Tibial nerve (tissue), 4 donors: ENCODE measurements at regions not wholly inside any gene's neighbourhood (a gene's known extent, or its start where the extent isn't known, plus 50 kb on each side); places are given as distances from the start of the nearest gene placed in this dataset.

Source experiments
- DNase-seq, 2 donors: peaks; one replicate each; pipeline ENCODE4 v3.0.0-alpha.2; 2019; ENCODE audit warnings: low spot score in 2 of 2
- H3K27ac ChIP-seq, 4 donors: fragments of 200-600 bp; sonication (generic) in 3 of 4; one replicate each; pipeline ENCODE4 v1.5.1; 2017 to 2019; ENCODE audit warnings: mild to moderate bottlenecking in 1 of 4
- H3K27me3 ChIP-seq, 2 donors: fragments of 200-600 bp; sonication (generic) in 1 of 2; one replicate each; pipeline versions ENCODE4 v1.5.1 to v1.6.0; 2017 to 2019
- H3K36me3 ChIP-seq, 3 donors: fragments of 200-600 bp; sonication (generic); one replicate each; pipeline ENCODE4 v1.5.1; 2018 to 2019
- H3K4me1 ChIP-seq, 4 donors: fragments of 200-600 bp; sonication (generic) in 3 of 4; one replicate each; pipeline ENCODE4 v1.5.1; 2017 to 2019
- H3K4me3 ChIP-seq, 4 donors: fragments of 200-600 bp; sonication (generic) in 3 of 4; one replicate each; pipeline ENCODE4 v1.5.1; 2017 to 2019; ENCODE audit warnings: mild to moderate bottlenecking in 1 of 4, moderate library complexity in 1 of 4
- H3K9me3 ChIP-seq, 4 donors: fragments of 200-600 bp; sonication (generic) in 3 of 4; one replicate each; pipeline ENCODE4 v1.5.1; 2017 to 2019
- EP300 ChIP-seq, 2 donors: sonication (generic); formaldehyde crosslinking; IDR thresholded peaks; one replicate each; pipeline ENCODE4 v1.6.1; 2017; ENCODE audit warnings: antibody characterized with exemption in 2 of 2, mild to moderate bottlenecking in 1 of 2
- POLR2A ChIP-seq, 2 donors: fragments of 450-650 bp; IDR thresholded peaks; one replicate each; pipeline ENCODE4 v1.6.1; 2017; ENCODE audit warnings: antibody characterized with exemption in 2 of 2, mild to moderate bottlenecking in 2 of 2, moderate library complexity in 2 of 2
- WGBS, 2 donors: methylation state at CpG; one replicate each; pipeline ENCODE4 v1.1.5; 2018; 5-methylcytosine and 5-hydroxymethylcytosine counted together
- TF ChIP-seq, protein P1 (sequence below), 5 experiments: fragments of 200-600 bp in 3 of 5; fragments of 450-650 bp in 2 of 5; sonication (generic) in 3 of 5; IDR thresholded peaks; one replicate each; pipeline ENCODE4 v1.5.1; 2016 to 2019; ENCODE audit warnings: antibody characterized with exemption in 5 of 5, mild to moderate bottlenecking in 3 of 5, moderate library complexity in 2 of 5

DNA sequence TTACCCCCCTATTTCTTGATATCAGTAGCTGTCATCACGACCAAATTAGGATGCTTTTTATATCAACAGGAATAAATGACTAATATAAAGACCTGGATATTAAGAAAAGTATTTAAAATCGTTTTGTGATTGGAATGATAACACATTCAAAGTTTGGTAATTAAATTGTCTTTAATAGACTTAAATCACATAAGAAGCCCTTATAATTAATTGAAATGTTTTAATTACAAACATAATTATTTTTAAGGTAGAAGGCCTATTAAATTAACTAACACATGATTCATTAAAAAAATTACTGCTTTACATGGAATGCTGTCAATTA, 412.4 kb downstream of the FUT8 start:
- H3K36me3 ChIP-seq = no peaks in the 10 kb centered on the region
- no peak overlapping the region for H3K4me3 ChIP-seq
- H3K4me1 ChIP-seq = peaks cover 0 to 5% (median 0%) of the 10 kb centered on the region in 4 donors
- 8 to 14% methylated on average over 2 of the region's 2 CpGs for WGBS, 2 donors
- TF ChIP-seq, protein P1, sequence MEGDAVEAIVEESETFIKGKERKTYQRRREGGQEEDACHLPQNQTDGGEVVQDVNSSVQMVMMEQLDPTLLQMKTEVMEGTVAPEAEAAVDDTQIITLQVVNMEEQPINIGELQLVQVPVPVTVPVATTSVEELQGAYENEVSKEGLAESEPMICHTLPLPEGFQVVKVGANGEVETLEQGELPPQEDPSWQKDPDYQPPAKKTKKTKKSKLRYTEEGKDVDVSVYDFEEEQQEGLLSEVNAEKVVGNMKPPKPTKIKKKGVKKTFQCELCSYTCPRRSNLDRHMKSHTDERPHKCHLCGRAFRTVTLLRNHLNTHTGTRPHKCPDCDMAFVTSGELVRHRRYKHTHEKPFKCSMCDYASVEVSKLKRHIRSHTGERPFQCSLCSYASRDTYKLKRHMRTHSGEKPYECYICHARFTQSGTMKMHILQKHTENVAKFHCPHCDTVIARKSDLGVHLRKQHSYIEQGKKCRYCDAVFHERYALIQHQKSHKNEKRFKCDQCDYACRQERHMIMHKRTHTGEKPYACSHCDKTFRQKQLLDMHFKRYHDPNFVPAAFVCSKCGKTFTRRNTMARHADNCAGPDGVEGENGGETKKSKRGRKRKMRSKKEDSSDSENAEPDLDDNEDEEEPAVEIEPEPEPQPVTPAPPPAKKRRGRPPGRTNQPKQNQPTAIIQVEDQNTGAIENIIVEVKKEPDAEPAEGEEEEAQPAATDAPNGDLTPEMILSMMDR (IDR thresholded peaks at IDR 0.05) = no peak
- no peak for TF ChIP-seq POLR2A (IDR thresholded peaks at IDR 0.05)
- TF ChIP-seq EP300 (IDR thresholded peaks at IDR 0.05) = no peak
- H3K9me3 ChIP-seq = no peaks in the 10 kb centered on the region
- DNase-seq = no peak
- no peaks in the 10 kb centered on the region for H3K27me3 ChIP-seq
- no peak overlapping the region for H3K27ac ChIP-seq

DNA sequence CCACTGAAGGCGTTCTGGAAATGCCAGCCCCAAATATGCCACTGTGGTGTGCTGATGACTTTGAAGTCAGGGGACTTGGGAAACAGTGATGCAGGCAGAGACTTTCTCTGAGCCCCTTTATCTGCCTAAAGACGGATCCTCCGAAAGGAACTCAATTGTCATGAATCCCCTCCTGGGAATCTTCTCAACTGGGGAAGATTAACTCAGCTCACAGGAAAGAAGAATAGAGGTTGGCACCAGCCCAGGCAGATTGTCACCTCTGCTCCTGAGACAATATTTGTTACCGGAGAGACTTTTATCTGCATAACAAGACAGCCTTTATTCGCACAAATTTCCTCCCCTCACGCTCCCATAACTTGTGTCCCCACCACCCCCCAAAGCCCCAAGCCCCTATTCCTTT, 414.4 kb downstream of the FUT8 start:
- WGBS, 2 donors = 70 to 71% methylated on average over 6 of the region's 6 CpGs
- H3K4me3 ChIP-seq = no peak overlapping the region

DNA sequence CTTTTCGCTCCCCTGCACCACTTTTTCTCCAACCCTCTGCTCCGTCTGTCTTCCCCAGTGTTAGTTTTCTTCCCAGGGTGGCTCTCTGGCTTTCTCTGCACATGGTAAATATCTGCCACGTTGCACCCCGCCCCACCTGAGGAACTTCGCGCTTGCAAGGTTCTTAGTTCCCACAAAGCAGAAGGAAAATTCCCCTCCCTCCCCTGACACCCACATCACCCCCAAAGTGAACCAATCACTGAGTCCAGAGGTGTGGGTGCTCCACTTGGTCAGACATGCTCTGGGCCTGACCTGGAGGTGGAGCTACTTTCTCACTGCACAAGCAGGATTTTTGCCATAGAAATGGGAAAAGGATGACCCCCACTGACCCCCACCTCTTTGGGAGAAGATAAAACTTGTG, 415.0 kb downstream of the FUT8 start:
- peaks cover 0 to 5% (median 0%) of the 10 kb centered on the region in 4 donors for H3K4me1 ChIP-seq
- H3K27ac ChIP-seq = no peak overlapping the region
- 83 to 87% methylated on average over 6 of the region's 6 CpGs for WGBS, 2 donors
- H3K27me3 ChIP-seq = no peaks in the 10 kb centered on the region
- H3K9me3 ChIP-seq = no peaks in the 10 kb centered on the region
- no peak for DNase-seq
- H3K36me3 ChIP-seq = no peaks in the 10 kb centered on the region
- TF ChIP-seq, protein P1 (IDR thresholded peaks at IDR 0.05) = no peak
- TF ChIP-seq EP300 (IDR thresholded peaks at IDR 0.05) (no peak), POLR2A (IDR thresholded peaks at IDR 0.05) (no peak)
- H3K4me3 ChIP-seq = no peak overlapping the region

More for the DNA sequence above, 414.4 kb downstream of the FUT8 start:
- peaks cover 0 to 5% (median 0%) of the 10 kb centered on the region in 4 donors for H3K4me1 ChIP-seq
- no peak for DNase-seq
- no peaks in the 10 kb centered on the region for H3K36me3 ChIP-seq
- no peak overlapping the region for H3K27ac ChIP-seq
- TF ChIP-seq EP300 (IDR thresholded peaks at IDR 0.05) = no peak
- TF ChIP-seq, protein P1 (IDR thresholded peaks at IDR 0.05) = no peak
- no peak for TF ChIP-seq POLR2A (IDR thresholded peaks at IDR 0.05)
- H3K9me3 ChIP-seq = no peaks in the 10 kb centered on the region
- no peaks in the 10 kb centered on the region for H3K27me3 ChIP-seq

DNA sequence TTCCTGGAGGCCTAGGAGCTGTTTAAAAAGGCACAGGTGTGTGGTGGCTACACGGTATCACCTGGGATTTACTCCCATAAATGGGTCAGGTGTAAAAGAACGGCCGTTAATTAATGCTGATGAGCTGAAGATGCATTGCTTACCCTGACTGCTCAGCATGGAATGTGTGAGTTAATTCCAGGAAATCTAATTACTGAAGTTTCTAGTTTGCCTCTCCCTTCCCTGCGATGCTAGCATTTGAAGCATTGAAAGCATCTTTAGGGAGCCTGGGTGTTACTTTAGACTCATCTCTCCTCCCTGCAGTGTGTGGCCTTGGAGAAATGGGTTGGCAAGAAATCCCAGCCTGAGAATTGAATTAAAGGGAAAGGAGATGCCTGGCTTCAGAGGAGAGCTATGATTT, 415.9 kb downstream of the FUT8 start:
- Histone ChIP-seq H3K36me3 (no peaks in the 10 kb centered on the region), H3K4me3 (no peak overlapping the region), H3K4me1 (peaks cover 0 to 7% (median 2%) of the 10 kb centered on the region in 4 donors), H3K27ac (no peak overlapping the region), H3K9me3 (no peaks in the 10 kb centered on the region), H3K27me3 (no peaks in the 10 kb centered on the region)
- 80 to 82% methylated on average over 4 of the region's 4 CpGs for WGBS, 2 donors
- no peak for TF ChIP-seq POLR2A (IDR thresholded peaks at IDR 0.05)
- TF ChIP-seq EP300 (IDR thresholded peaks at IDR 0.05) = no peak
- TF ChIP-seq, protein P1 (IDR thresholded peaks at IDR 0.05) = no peak
- DNase-seq = no peak

DNA sequence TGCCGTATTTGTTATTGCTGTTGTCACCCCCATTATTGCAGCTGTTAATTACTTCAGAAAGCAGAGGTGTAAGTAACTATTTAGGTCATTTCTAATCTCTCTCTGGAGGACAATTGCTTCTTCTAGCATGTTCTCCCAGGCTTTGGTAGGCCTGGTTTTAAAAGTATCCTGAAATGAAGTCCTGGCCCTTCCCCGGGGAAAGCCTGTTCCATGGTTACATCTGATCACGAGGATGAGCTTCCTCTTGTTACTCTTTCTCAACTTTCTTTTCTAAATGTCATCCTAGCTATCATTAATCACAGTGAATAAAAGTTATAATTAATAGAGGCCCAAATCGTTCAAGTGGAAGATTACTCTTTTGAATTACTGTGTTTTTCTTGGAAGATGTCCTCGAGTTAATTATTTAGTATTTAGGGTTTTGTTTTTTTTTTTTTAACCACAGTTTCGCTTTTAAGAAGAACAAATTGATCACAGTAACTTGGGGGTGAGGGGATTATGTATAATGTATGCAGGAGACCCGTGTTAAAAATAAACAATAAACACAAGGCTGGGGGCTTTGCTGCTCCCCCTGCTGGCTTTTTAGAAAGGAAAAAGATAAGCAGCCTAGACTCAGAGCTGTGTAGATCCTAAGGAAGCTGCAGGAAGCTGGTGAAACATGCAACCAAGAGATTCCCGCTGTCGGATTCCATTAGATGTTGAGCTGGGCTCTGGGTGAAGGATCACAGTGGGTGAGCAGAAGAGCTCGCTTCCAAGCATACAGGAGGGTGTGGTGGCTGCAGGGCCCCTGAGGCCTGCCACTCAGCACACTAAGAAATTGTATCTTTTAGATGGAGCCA, 420.1 kb downstream of the FUT8 start:
- Histone ChIP-seq H3K27ac (peak overlapping the region in 2 of 4 donors; percentile 31 to 40), H3K36me3 (no peaks in the 10 kb centered on the region), H3K9me3 (no peaks in the 10 kb centered on the region), H3K4me3 (no peak overlapping the region), H3K4me1 (peaks cover 0 to 9% (median 0%) of the 10 kb centered on the region in 4 donors), H3K27me3 (no peaks in the 10 kb centered on the region)
- 43 to 49% methylated on average over 10 of the region's 10 CpGs for whole genome bisulfite sequencing, 2 donors
- no peak for TF ChIP-seq EP300 (IDR thresholded peaks at IDR 0.05)
- TF ChIP-seq POLR2A (IDR thresholded peaks at IDR 0.05) = no peak
- TF ChIP-seq, protein P1 (IDR thresholded peaks at IDR 0.05) = no peak
- DNase-seq = peak in 1 of 2 donors; percentile 21
